GM19193 (cell line): ENCODE measurements at regions not wholly inside any gene's neighbourhood (a gene's known extent, or its start where the extent isn't known, plus 50 kb on each side); places are given as distances from the start of the nearest gene placed in this dataset.

Source experiments
- POLR2A ChIP-seq: IDR thresholded peaks from 4 replicates; pipeline ENCODE4 v1.6.1; 2011; ENCODE audit not compliant: insufficient read depth, insufficient read length; ENCODE audit errors: extremely low read depth

- no peak for TF ChIP-seq POLR2A
These were observed 218.9 kb upstream of the SFSWAP start for GRCh38 chr12:131491916-131492490.

- no peak for TF ChIP-seq POLR2A
These were observed 217.6 kb upstream of the SFSWAP start for GRCh38 chr12:131493068-131493826.

- TF ChIP-seq POLR2A, result no peak
These were observed 216.7 kb upstream of the SFSWAP start for GRCh38 chr12:131494216-131494615.

GRCh38 chr12:131494741-131495524 is 216.0 kb upstream of the SFSWAP start:
- no peak for TF ChIP-seq POLR2A

GRCh38 chr12:131497966-131498365 is 212.9 kb upstream of the SFSWAP start:
- TF ChIP-seq POLR2A, result no peak

GRCh38 chr12:131499160-131499863 is 211.6 kb upstream of the SFSWAP start:
- TF ChIP-seq POLR2A, result no peak

GRCh38 chr12:131499864-131500190 is 211.1 kb upstream of the SFSWAP start:
- TF ChIP-seq POLR2A, result no peak

GRCh38 chr12:131500564-131500963 is 210.3 kb upstream of the SFSWAP start:
- no peak for TF ChIP-seq POLR2A

- TF ChIP-seq POLR2A, result no peak
These were observed 205.3 kb upstream of the SFSWAP start for GRCh38 chr12:131505561-131505960.

GRCh38 chr12:131506426-131506825 is 204.5 kb upstream of the SFSWAP start:
- no peak for TF ChIP-seq POLR2A

GRCh38 chr12:131507094-131507493 is 203.8 kb upstream of the SFSWAP start:
- no peak for TF ChIP-seq POLR2A

GRCh38 chr12:131507881-131508280 is 203.0 kb upstream of the SFSWAP start:
- TF ChIP-seq POLR2A, result no peak

- TF ChIP-seq POLR2A, result no peak
These were observed 201.2 kb upstream of the SFSWAP start for GRCh38 chr12:131509701-131510100.

- no peak for TF ChIP-seq POLR2A
These were observed 200.5 kb upstream of the SFSWAP start for GRCh38 chr12:131510431-131510830.

- TF ChIP-seq POLR2A, result peak; percentile 73
These were observed 199.5 kb upstream of the SFSWAP start for GRCh38 chr12:131511391-131511802.
